ENCODE measurements at regions not wholly inside any gene's neighbourhood (a gene's known extent, or its start where the extent isn't known, plus 50 kb on each side); places are given as distances from the start of the nearest gene placed in this dataset.

GRCh38 chr3:99418209-99418635, 220.2 kb upstream of the COL8A1 start:
- 59 to 62% methylated on average over 2 of the region's 2 CpGs for WGBS, 2 donors (ENCODE audit: low coverage in 1 of 2)
- TF ChIP-seq, protein P1, sequence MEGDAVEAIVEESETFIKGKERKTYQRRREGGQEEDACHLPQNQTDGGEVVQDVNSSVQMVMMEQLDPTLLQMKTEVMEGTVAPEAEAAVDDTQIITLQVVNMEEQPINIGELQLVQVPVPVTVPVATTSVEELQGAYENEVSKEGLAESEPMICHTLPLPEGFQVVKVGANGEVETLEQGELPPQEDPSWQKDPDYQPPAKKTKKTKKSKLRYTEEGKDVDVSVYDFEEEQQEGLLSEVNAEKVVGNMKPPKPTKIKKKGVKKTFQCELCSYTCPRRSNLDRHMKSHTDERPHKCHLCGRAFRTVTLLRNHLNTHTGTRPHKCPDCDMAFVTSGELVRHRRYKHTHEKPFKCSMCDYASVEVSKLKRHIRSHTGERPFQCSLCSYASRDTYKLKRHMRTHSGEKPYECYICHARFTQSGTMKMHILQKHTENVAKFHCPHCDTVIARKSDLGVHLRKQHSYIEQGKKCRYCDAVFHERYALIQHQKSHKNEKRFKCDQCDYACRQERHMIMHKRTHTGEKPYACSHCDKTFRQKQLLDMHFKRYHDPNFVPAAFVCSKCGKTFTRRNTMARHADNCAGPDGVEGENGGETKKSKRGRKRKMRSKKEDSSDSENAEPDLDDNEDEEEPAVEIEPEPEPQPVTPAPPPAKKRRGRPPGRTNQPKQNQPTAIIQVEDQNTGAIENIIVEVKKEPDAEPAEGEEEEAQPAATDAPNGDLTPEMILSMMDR (IDR thresholded peaks at IDR 0.05) = no peak
- no peak for TF ChIP-seq EP300 (IDR thresholded peaks at IDR 0.05)
- no peak for TF ChIP-seq POLR2A (IDR thresholded peaks at IDR 0.05)
- TF ChIP-seq POLR2AphosphoS5 (IDR thresholded peaks at IDR 0.05) = no peak
- no peak for ATAC-seq

GRCh38 chr3:99413504-99413903, 224.9 kb upstream of the COL8A1 start:
- no peaks in the 10 kb centered on the region for H3K9me3 ChIP-seq
- 30 to 40% methylated on average over 1 of the region's 1 CpG for WGBS, 2 donors (ENCODE audit: low coverage in 1 of 2)
- H3K36me3 ChIP-seq = no peaks in the 10 kb centered on the region

More at GRCh38 chr3:99418209-99418635, 220.2 kb upstream of the COL8A1 start:
- Histone ChIP-seq H3K27me3 (no peaks in the 10 kb centered on the region), H3K4me3 (no peak overlapping the region), H3K9me3 (no peaks in the 10 kb centered on the region), H3K4me1 (no peaks in the 10 kb centered on the region), H3K36me3 (no peaks in the 10 kb centered on the region), H3K27ac (no peak overlapping the region)

GRCh38 chr3:99410789-99411311, 227.5 kb upstream of the COL8A1 start:
- no peak overlapping the region for H3K27ac ChIP-seq
- no peaks in the 10 kb centered on the region for H3K4me1 ChIP-seq
- no peaks in the 10 kb centered on the region for H3K27me3 ChIP-seq
- no peak overlapping the region for H3K4me3 ChIP-seq
- no peaks in the 10 kb centered on the region for H3K36me3 ChIP-seq
- H3K9me3 ChIP-seq = no peaks in the 10 kb centered on the region
- WGBS, 2 donors (ENCODE audit: low coverage in 1 of 2) = 33 to 44% methylated on average over 3 to 7 of the region's 7 CpGs
- TF ChIP-seq POLR2A (IDR thresholded peaks at IDR 0.05) (no peak), EP300 (IDR thresholded peaks at IDR 0.05) (no peak), POLR2AphosphoS5 (IDR thresholded peaks at IDR 0.05) (no peak)
- TF ChIP-seq, protein P1 (IDR thresholded peaks at IDR 0.05) = no peak
- ATAC-seq = no peak

More at GRCh38 chr3:99413504-99413903, 224.9 kb upstream of the COL8A1 start:
- no peaks in the 10 kb centered on the region for H3K27me3 ChIP-seq
- H3K27ac ChIP-seq = no peak overlapping the region
- no peak for ATAC-seq
- TF ChIP-seq EP300 (IDR thresholded peaks at IDR 0.05) (no peak), POLR2A (IDR thresholded peaks at IDR 0.05) (no peak), POLR2AphosphoS5 (IDR thresholded peaks at IDR 0.05) (no peak)
- TF ChIP-seq, protein P1 (IDR thresholded peaks at IDR 0.05) = no peak
- H3K4me1 ChIP-seq = no peaks in the 10 kb centered on the region
- no peak overlapping the region for H3K4me3 ChIP-seq

DNA sequence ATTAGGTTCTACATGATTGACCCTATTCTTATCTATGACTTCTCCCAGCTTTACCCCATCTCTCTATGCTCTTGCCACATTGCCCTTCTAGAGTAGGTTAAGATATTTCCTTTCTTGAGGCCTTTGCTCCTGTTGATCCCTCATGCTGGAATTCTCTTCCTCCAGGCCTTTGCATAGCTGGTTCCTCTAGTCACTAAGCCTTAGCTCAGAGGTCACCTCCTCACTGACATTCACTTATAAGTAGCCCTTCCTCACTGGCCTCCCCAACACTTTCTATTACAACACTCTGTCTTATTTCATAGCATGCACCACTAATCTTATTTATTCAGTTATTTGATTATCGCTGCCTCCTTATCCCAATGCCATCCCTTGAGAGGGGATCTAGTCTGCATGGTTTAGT, 228.4 kb upstream of the COL8A1 start:
- Histone ChIP-seq H3K27me3 (no peaks in the 10 kb centered on the region), H3K4me1 (no peaks in the 10 kb centered on the region), H3K9me3 (no peaks in the 10 kb centered on the region), H3K36me3 (no peaks in the 10 kb centered on the region), H3K4me3 (no peak overlapping the region), H3K27ac (no peak overlapping the region)
- 88 to 100% methylated on average over 1 of the region's 1 CpG for WGBS, 2 donors (ENCODE audit: low coverage in 1 of 2)
- no peak for ATAC-seq
- TF ChIP-seq POLR2A (IDR thresholded peaks at IDR 0.05) (no peak), POLR2AphosphoS5 (IDR thresholded peaks at IDR 0.05) (no peak), EP300 (IDR thresholded peaks at IDR 0.05) (no peak)
- TF ChIP-seq, protein P1 (IDR thresholded peaks at IDR 0.05) = no peak

DNA sequence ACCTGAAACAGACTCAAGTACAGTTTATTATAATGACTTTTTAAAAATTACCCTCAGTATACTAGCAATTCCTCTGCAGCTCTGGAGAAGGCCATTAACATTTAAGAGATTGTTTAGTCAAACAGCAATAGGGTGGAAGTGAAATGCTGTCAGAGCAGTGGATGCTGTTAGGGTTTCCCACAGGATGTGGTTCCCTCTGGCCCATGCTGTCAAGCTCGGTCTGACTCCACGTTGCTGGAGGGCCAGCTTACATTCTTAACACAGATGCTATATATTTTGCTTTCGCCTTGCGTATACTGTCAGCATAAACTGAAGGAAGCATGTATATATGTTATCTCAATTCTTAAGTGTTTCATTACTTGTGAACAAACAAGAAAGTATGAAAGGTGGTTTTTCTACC, 231.1 kb upstream of the COL8A1 start:
- no peaks in the 10 kb centered on the region for H3K9me3 ChIP-seq
- WGBS, 2 donors (ENCODE audit: low coverage in 1 of 2) = 43 to 83% methylated on average over 4 of the region's 4 CpGs

More for the DNA sequence above, 231.1 kb upstream of the COL8A1 start:
- H3K36me3 ChIP-seq = no peaks in the 10 kb centered on the region
- H3K4me1 ChIP-seq = no peaks in the 10 kb centered on the region
- no peak overlapping the region for H3K27ac ChIP-seq
- no peak for ATAC-seq
- H3K27me3 ChIP-seq = no peaks in the 10 kb centered on the region
- TF ChIP-seq, protein P1 (IDR thresholded peaks at IDR 0.05) = no peak
- TF ChIP-seq POLR2AphosphoS5 (IDR thresholded peaks at IDR 0.05) (no peak), EP300 (IDR thresholded peaks at IDR 0.05) (no peak), POLR2A (IDR thresholded peaks at IDR 0.05) (no peak)
- H3K4me3 ChIP-seq = no peak overlapping the region

Data from gastroesophageal sphincter (tissue), 4 donors.